Islet precursor cell (in vitro differentiated cells): ENCODE measurements at regions not wholly inside any gene's neighbourhood (a gene's known extent, or its start where the extent isn't known, plus 50 kb on each side); places are given as distances from the start of the nearest gene placed in this dataset.
A peak's percentile ranks its signal among the peaks of the same experiment; 100 is the strongest.

ENCODE experiments used
- DNase-seq: peaks from one replicate; pipeline ENCODE4 v3.0.0-alpha.2; 2018

- no peak for DNase-seq
Observed at GRCh38 chr17:54009502-54009901, 186.8 kb downstream of the KIF2B start.

- no peak for DNase-seq
Observed at GRCh38 chr17:54013072-54013471, 190.3 kb downstream of the KIF2B start.

- no peak for DNase-seq
Observed at GRCh38 chr17:54015734-54016133, 193.0 kb downstream of the KIF2B start.

DNA sequence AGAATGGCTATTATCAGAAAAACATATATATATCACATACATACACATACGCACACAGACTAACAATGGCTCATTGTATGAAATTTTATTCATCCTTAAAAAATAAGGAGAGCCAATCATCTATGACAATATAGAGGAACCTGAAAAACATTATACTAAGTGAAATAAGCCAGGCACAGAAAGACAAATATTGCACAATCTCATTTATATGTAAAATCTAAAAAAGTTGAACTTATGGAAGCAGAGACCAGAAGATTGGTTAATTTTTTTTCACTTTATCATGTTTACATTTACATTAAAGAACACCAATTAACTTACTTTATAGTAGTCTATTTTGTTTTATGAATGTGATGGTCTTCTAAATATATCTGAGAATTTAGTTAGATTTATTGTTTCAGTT is 198.7 kb downstream of the KIF2B start:
- DNase-seq = no peak

DNA sequence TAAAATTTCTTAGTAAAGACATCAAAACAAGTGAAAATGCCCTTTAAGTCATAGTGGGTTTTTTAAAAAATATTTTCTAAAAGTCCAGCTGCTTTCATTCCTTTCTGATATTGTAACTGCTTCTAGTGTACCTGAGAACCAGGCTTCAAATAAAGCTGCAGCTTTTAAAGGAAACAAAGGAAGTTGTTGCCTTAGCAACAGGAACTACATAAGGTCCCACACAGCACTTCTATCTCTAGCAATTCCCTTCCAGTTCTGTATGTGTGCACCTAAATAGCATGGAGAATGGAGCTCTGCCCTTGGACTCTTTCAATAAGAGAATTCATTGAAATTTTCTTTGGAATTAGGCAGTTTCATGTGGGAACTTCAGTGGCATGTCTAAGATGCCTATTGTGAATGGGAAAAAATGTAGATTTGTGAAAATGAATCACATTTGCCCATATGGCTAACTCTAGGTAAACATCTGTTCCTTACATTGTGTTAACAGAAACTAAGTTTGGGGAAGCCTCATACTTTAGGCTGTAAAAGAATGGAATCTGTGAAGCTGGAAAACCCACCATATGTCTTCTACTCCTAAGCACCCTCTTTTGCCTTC is 206.4 kb downstream of the KIF2B start:
- DNase-seq = no peak

- no peak for DNase-seq
Observed at GRCh38 chr17:54029986-54030385, 207.3 kb downstream of the KIF2B start.

DNA sequence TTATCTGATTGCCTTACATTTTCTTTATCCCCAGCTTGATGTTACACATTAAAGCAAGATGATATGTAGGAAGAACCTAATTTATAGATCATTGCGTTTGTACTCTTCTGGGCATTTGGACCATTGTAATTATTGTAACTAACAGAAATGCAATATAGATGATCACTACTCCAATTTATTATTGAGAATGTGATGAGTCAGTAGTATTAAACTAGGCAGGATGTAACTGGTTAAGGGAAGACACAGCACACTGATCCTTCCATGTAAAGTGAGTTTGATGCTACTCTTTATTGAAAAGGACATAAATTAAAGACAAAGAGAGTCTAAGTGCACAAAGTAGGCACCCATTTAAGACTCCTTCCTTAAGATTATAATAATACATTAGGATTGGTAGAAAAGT is 223.8 kb downstream of the KIF2B start:
- DNase-seq = no peak

- no peak for DNase-seq
Observed at GRCh38 chr17:54063639-54064038, 240.9 kb downstream of the KIF2B start.

DNA sequence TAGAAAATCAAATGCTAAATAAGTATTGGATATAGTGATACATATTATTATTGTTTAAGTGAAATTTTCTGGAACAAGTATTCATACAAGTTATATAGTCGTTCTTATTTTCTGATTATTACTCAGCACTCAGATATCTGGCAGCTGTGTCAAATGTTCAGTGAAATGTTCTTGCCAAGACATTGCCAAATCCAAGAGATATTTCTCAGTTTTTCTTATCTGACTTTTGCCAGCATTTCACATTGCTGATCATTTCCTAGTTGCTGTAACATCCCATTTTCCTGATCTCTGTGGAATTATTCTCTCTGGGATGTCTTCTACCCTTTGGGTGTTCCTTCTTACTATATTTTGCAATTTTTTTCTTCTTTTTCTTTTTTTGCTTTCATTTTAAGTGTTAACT is 262.3 kb downstream of the KIF2B start:
- no peak for DNase-seq

GRCh38 chr17:54085934-54086333 is 263.2 kb downstream of the KIF2B start:
- peak; percentile 89 for DNase-seq

- DNase-seq = no peak
Observed at GRCh38 chr17:54096216-54096615, 273.5 kb downstream of the KIF2B start.

GRCh38 chr17:54099221-54099620 is 276.5 kb downstream of the KIF2B start:
- DNase-seq = no peak

- DNase-seq = no peak
Observed at GRCh38 chr17:54102246-54102645, 279.5 kb downstream of the KIF2B start.

DNA sequence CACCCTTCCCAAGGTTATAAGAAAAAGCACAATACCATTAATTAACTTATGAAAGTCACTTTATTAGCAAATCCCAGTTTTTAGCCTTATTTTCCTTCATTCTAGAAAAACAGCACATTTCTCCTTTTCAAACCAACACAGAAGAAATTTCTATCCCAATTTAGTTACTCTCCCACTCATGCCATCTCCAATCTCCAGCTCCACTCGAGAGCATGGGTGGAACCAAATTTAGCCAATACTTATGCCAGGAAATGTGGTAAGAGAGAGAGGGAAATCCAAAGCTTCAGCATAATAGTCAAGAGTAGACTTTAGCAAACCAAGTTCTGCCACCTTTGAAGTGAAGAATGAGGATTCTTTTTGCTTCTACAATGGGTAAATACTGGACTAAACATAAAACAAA is 288.8 kb downstream of the KIF2B start:
- no peak for DNase-seq

GRCh38 chr17:54117452-54117851 is 294.7 kb downstream of the KIF2B start:
- no peak for DNase-seq

DNA sequence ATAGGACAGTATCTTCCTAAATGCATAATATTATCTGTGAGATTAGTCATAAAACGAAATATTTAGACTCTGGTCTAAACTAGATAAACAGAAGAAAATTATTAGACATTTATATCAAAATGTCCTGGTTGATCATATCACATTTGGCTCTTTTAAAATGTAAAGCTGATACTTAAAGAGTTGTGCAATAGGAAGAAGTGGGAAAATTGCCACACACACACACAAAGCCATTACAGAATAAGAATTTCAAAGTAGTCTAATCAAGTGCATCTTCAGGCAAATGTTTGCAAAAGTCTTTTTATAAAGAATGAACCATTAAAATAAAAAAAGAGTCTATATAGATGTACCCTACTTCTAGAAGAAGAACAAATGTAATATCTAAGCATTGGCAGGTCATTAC is 301.7 kb downstream of the KIF2B start:
- no peak for DNase-seq

DNA sequence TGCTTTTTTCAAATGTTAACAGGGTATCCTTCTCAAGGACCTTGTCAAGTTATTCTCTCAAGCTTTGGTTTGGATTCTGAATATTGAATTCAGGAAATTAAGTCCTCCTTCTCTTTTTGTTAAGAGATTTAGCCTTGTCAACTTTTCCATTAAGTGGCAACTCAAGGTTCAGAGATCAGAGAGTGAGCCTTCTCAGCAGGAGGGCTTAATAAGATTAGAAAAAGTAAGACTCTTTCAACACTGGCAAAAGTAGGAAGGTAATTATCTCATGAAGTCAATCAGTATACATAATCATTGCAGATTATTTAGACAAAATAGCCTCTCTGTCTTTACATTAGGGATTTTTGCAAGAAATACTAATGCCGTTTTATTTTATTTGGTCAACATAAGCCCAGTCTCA is 330.7 kb downstream of the KIF2B start:
- DNase-seq = no peak

- no peak for DNase-seq
Observed at GRCh38 chr17:54157542-54157941, 334.8 kb downstream of the KIF2B start.

DNA sequence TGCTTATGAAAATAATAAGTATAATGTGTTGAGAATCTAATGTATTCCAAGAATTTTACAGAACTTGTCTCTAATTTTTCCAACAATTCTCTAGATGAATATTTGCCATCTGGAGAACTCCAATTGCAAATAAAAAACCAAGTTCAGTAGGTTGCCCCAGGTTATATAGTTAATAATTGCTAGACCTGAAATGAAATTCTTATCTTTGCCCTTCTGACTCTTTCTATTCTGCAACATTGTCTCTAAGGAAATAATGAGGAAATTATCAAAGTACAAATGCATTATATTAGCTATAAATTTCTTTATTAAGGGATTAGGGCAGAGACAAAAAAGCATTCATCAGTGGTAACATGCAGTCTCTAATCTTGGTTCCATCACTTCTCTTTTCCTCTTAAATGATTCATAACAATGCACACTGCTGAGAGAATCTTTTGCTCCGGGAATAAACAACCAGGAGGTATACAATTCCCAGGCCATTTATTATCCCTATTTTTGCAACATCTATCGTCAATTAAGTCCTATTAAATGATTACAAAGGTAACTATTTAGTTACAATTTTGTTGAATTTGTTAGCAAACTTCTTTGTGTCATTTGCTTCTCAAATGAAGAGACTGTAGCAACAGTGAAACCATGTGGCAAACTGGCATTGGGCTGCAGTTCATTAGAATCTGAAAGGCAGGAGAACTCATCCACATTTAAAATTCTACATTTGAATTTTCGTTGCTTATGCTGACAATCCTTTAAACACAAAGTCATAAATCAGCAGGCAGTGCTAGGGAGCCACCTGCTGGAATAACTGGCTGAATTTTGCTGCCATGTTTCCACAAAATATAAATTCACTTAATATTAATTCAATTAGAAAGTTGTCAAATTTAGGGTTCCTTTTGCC is 349.6 kb downstream of the KIF2B start:
- no peak for DNase-seq

DNA sequence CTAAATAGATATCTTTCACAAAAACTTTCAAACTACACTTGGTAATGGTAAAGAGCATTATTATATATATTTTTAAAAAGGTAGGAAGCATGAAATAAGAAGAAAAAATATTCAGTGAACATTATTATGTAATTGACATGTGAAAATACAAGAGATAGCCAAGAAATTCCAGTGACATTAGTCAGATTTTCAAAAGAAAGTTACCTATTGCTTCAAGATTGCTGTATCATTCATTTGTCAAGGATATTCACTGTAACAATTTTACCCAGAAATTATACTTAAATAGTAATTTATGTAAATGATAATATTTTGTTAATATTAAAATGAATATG is 350.2 kb downstream of the KIF2B start:
- no peak for DNase-seq

DNA sequence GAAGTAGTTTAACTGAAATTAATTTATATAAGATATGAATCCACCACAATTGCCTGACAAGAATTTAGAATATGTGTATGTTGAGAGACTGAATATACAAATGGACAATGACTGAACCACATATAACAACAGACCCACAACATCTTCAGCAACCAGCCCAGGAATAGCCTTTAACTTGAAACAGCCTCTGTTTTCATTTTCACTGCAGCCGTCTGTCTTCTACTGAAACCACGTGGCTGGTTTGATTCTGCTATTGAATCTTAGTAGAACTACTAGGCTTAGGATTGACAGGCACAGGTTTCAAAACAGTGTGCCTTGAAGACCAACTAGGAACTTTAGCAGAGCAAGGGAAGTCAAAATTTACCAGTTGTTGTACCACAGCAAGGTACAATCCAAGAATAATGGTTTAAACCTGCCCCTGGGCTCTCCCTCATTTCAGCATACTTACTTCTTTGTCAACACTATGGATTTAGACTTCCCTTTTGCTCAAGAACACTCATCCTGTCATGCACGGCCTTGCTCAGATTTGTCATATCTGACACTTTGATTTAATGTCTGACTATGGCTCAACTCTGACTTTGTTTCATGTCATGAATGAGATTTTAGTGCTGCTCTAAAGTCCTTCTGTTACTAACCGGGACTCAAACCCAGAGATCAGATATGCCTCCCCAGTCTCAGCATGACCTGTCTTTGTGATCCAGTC is 355.0 kb downstream of the KIF2B start:
- DNase-seq = no peak

GRCh38 chr17:54180950-54181349 is 358.2 kb downstream of the KIF2B start:
- no peak for DNase-seq

DNA sequence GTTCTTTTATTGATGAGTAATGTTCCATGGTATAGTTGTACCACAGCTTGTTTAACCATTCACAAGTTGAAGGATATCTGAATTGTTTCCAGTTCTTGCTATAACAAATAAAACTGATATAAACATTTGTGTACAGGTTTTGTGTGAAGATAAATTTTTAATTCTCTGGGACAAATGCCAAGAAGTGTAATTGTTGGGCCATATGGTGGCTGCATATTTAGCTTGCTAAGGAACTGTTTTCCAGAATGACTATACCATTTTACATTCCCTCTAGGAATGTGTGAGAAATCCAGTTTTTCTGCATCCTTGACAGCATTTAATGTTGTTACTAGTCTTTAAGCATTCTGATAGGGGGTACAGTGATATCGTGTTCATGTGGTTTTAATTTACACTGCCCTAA is 368.5 kb downstream of the KIF2B start:
- no peak for DNase-seq

DNA sequence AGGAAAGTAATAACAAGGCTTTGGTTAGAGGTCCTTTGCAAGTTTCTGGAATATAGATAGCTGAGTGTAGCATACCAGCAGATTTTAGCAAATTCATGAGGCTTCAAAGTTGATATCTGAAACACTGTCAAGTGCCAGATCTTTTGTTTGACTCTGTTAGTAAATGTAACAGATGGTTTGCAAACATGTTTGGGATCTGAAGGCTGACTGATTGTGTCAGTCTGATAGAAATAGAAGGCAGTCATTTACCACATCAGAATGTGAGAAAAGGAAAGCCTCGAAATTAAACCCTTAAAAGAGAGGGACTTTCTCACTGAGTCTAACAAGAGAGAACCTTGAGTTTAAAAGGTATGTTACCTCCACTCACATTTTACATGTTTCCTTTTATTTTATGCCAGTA is 371.5 kb downstream of the KIF2B start:
- DNase-seq = no peak
